ENCODE measurements at regions not wholly inside any gene's neighbourhood (a gene's known extent, or its start where the extent isn't known, plus 50 kb on each side); places are given as distances from the start of the nearest gene placed in this dataset.
"Not testable (repeated sequence)": the region's sequence is repeated elsewhere in the genome, so short reads cannot be mapped to it uniquely, and the experiment has no call there.

DNA sequence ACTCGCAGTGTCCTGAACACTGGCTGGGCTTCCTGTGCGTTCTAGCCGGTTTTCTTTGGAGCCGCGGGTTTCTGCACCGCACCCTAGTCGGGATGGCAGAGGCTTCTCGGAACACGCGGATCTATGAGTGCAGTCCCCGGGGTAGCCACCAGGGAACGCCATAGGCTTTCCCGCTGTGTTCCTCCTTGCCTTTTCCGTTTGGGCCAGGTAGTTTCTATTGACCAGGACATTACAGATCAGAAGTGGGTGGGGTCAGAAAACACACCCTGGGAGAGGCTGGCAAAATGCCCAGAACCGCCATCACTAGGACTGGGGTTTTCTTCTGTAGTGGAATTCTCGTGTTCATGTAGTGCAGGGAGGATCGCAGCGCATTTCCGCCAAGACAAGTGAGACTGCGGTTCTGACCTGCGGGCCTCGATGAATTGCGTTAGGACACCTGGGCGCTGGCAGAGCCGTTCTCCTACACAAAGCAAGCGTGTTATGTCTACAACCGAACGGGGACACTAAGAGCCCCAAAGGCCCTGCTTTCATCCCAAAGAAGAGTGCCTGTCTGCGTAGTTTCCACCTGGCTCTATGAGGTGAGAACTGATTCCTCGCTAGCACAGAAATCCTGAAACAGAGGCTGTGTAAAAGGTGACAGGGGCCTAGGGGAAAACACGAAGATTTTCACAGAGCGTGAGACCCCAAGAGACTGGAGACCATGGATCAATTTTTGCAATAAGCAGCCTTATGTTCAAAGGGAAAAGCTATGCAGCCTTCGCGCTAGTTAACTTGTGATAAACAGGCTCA lies 121.5 kb downstream of the PPIAL4G start:
- TF ChIP-seq, protein P1, sequence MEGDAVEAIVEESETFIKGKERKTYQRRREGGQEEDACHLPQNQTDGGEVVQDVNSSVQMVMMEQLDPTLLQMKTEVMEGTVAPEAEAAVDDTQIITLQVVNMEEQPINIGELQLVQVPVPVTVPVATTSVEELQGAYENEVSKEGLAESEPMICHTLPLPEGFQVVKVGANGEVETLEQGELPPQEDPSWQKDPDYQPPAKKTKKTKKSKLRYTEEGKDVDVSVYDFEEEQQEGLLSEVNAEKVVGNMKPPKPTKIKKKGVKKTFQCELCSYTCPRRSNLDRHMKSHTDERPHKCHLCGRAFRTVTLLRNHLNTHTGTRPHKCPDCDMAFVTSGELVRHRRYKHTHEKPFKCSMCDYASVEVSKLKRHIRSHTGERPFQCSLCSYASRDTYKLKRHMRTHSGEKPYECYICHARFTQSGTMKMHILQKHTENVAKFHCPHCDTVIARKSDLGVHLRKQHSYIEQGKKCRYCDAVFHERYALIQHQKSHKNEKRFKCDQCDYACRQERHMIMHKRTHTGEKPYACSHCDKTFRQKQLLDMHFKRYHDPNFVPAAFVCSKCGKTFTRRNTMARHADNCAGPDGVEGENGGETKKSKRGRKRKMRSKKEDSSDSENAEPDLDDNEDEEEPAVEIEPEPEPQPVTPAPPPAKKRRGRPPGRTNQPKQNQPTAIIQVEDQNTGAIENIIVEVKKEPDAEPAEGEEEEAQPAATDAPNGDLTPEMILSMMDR (IDR thresholded peaks at IDR 0.05; ENCODE audit: insufficient read depth, missing control alignments) = peak; percentile 11
- DNase-seq (ENCODE audit: insufficient read length, low spot score); FAIRE-seq: not testable (repeated sequence)

DNA sequence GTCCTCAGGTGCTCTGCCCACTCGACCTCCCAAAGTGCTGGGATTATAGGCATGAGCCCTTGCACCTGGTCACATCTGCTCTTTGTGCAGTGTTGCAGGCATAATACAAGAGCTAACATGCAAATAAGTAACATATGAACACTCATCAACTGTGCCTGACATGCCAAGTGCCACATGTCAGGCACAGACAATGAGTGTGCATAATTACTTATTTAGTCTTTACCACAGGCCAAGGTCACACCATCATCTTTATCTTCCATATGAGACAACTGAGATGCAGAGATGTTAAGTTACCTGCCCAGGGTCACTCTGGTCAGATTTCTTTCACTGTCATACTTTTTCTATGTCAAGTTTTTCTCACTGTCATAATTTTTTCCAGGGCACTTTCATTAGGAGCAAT lies 126.1 kb downstream of the PPIAL4G start:
- DNase-seq (ENCODE audit: insufficient read length, low spot score) = no peak
- TF ChIP-seq, protein P1 (IDR thresholded peaks at IDR 0.05; ENCODE audit: insufficient read depth, missing control alignments) = no peak
- no peak for FAIRE-seq

DNA sequence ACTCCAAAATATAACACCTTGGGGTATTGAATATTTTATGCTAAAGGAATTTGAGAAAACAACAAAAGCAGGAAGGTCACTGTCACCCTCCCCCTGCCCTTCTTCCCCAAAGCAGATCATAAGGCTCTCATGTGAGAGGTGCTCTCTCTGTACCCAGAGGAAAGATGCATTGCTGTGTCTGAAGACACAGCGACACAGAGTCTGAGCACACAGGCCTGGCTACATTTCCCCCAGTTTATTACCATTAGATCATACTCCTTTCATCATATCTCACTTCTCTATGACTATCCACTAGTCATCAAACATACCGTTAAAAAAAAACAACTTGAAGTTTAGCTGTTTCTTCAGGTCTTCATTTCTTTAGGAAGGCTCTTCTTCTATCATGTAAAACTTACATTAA lies 127.1 kb downstream of the PPIAL4G start:
- TF ChIP-seq, protein P1 (IDR thresholded peaks at IDR 0.05; ENCODE audit: insufficient read depth, missing control alignments) = no peak
- no peak for DNase-seq (ENCODE audit: insufficient read length, low spot score)
- no peak for FAIRE-seq

DNA sequence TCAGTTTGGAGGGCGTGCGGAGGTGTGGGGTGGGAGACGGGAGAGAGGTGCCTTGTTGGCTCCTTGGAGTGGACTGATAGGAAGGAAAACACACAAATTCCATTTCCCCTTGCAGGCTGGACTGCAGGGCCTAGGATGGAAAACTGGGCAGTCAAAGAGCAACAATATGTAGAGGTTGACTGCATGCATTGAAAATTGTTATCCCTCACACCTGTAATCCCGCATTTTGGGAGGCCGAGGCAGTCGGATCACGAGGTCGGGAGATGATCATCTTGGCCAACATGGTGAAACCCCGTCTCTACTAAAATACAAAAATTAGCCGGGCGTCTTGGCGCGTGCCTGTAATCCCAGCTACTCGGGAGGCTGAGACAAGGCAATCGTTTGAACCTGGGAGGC lies 128.2 kb downstream of the PPIAL4G start:
- FAIRE-seq (no peak), DNase-seq (ENCODE audit: insufficient read length, low spot score) (no peak)
- TF ChIP-seq, protein P1 (IDR thresholded peaks at IDR 0.05; ENCODE audit: insufficient read depth, missing control alignments) = no peak

DNA sequence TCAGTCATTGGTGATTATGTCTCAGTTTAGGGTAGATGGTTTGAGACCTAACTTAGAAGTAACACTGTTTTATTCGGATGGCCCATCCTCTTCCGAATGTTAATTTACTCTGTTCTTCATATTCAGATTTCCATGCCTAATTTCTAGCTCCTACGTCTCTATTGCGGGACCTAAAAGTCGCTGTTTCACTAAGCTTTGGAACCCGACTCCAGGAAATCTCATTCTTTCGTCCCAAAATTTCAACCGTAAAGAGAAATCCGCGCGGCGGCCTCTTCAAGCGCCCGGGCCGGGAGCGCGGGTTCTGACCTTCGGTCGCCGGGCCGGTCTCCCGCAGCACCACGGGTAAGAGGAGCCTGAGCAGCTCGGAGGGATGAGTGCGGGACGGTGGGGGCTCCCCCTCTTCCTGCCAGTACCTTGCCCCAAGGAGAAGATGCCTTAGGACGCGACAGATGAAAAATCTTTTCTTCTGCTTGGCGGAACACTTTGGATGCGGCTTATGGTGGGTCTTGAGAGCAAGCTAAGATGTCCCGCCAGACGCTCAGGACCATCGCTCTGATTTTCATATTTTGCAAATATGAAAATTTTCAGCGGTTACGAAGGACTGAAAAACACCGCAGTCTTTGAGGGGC lies 128.7 kb downstream of the PPIAL4G start:
- TF ChIP-seq, protein P1 (IDR thresholded peaks at IDR 0.05; ENCODE audit: insufficient read depth, missing control alignments) = no peak
- FAIRE-seq = no peak
- no peak for DNase-seq (ENCODE audit: insufficient read length, low spot score)

DNA sequence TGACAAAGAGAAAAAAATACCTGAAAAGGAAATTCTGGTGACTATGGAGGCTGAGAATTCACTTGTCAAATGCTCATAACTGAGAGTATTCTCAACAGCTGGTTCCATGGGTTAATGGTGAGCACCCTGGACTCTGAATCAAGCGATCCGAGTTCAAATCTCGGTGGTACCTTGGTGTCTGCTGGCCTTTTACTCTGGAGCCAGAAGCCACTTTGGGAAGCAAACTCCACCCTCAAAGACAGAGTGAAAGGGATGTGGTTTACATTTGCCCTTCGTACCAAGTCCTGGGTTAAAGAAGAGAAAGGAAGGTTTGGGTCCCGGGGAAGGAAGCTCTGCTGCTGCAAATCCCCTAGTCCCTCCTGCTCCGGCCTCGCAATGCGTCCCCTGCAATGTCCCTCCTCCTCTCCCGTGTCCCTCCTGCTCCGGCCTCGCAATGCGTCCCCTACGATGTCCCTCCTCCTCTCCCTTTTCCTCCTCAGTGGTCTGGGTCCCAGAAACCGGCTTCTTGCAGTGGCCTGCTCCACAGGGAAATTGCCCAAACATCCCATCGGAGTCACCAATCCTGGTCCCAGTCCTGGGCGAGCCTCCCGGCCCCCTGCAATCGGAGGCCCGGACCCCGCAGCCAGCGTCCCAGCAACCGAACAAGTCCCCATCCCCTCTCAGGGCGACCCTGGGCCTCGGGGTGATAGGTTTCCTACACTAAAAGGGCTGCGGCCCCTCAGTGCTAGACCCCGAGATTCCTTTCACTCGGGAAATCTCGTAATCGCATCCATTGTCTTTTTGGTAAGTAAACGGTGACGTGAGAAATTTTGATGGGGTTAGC lies 129.4 kb downstream of the PPIAL4G start:
- TF ChIP-seq, protein P1 (IDR thresholded peaks at IDR 0.05; ENCODE audit: insufficient read depth, missing control alignments) = no peak
- FAIRE-seq = no peak
- no peak for DNase-seq (ENCODE audit: insufficient read length, low spot score)

Data from D721Med (cell line).